Stimulated activated memory B cell treated with anti-CD40 and anti-IgM and Interleukin-4, amounts not matched to agents 10 μg/mL and 1 μg/mL and 100 μg/mL, for 72 hours (primary cell): ENCODE measurements at regions not wholly inside any gene's neighbourhood (a gene's known extent, or its start where the extent isn't known, plus 50 kb on each side); places are given as distances from the start of the nearest gene placed in this dataset.
"Not testable (repeated sequence)": the region's sequence is repeated elsewhere in the genome, so short reads cannot be mapped to it uniquely, and the experiment has no call there.

ENCODE experiments used
- ATAC-seq: fragments of 150-1000 bp; cut with Tn5 transposase; 2 replicates; pipeline ENCODE4 v1.10.0; 2021
- H3K27ac Mint-ChIP-seq: one replicate; pipeline ENCODE4 v1.8.0; 2022; ENCODE audit warnings: mild to moderate bottlenecking, mixed read lengths
- H3K27me3 Mint-ChIP-seq: one replicate; pipeline ENCODE4 v1.8.0; 2022; ENCODE audit warnings: mixed read lengths
- H3K36me3 Mint-ChIP-seq: one replicate; pipeline ENCODE4 v1.8.0; 2022; ENCODE audit warnings: mixed read lengths
- H3K4me1 Mint-ChIP-seq: one replicate; pipeline ENCODE4 v1.8.0; 2022; ENCODE audit warnings: mixed read lengths
- H3K4me3 Mint-ChIP-seq: one replicate; pipeline ENCODE4 v1.8.0; 2022; ENCODE audit warnings: mild to moderate bottlenecking, moderate library complexity, mixed read lengths
- H3K9me3 Mint-ChIP-seq: one replicate; pipeline ENCODE4 v1.8.0; 2022; ENCODE audit warnings: mixed read lengths

DNA sequence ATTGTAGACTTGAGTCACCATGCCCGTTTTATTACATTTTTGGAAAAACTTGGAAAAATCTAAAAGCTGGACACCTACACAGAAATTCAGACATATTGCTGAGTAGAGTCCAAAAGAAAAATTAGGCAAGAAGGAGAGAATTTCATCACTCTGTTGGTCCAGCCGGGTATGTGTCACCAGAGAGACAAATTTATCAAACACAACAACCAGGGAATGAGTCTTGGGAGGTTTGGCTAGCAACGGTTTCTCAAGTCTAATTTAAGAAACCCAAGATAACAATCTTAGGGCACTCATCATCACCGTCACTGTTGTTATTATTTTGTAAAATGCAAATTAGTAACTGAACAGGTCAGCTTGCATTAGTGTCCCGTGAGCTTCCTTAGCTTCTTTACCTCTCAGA lies 197.5 kb upstream of the C2CD4B start:
- Mint-ChIP-seq H3K27ac (no peak overlapping the region), H3K4me1 (no peaks in the 10 kb centered on the region), H3K27me3 (peaks cover 64% of the 10 kb centered on the region), H3K4me3 (no peak overlapping the region), H3K9me3 (no peaks in the 10 kb centered on the region), H3K36me3 (no peaks in the 10 kb centered on the region)
- no peak for ATAC-seq

DNA sequence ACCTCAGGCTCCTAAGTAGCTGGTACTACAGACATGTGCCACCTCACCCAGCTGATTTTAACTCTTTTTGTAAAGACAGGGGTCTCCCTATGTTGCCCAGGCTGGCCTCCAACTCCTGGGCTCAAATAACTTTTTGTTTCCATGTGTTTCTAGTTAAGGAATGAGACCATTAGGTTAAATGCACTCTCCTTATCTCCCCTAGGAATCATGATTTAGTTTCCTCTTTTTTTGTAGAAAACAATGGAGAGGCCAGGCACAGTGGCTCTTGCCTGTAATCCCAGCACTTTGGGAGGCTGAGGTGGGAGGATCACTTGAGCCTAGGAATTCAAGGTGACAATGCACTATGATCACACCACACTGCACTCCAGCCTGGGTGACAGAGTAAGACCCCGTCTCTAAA lies 198.8 kb upstream of the C2CD4B start:
- Mint-ChIP-seq H3K4me3 (no peak overlapping the region), H3K4me1 (no peaks in the 10 kb centered on the region), H3K27ac (no peak overlapping the region), H3K27me3 (peaks cover 62% of the 10 kb centered on the region), H3K36me3 (no peaks in the 10 kb centered on the region), H3K9me3 (no peaks in the 10 kb centered on the region)
- no peak for ATAC-seq

DNA sequence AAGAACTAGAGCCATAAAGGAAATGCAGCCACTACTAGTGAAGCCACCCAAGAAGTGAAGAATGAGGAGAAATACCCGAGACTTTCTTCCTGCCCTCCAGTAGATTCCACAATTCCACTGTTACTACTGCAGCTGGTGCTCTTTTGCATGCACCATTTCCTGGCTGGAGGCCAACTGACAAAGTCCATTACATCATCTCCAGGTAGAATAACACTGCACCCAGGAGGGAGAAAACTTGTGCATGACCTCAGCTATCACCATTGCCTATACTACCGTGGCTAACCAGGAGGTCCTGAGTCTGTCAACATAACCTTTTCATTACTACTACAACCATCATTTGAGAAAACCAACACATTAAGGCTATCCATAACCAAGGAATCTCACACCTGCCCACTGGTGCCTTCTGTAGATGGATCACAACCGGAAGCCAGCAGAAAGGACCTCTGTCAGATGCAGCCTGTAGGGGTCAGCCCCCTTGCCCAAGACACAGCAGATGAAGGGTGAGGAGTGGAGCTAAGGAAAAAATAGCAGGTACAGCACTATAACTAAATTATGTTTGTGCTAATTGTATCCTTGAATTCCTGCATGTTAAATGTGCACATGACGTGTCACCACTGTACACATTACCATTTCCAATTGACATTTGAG lies 200.8 kb upstream of the C2CD4B start:
- Mint-ChIP-seq H3K36me3 (no peaks in the 10 kb centered on the region), H3K4me3 (no peak overlapping the region), H3K27ac (no peak overlapping the region), H3K9me3 (no peaks in the 10 kb centered on the region), H3K27me3 (peaks cover 42% of the 10 kb centered on the region), H3K4me1 (no peaks in the 10 kb centered on the region)
- ATAC-seq = no peak

DNA sequence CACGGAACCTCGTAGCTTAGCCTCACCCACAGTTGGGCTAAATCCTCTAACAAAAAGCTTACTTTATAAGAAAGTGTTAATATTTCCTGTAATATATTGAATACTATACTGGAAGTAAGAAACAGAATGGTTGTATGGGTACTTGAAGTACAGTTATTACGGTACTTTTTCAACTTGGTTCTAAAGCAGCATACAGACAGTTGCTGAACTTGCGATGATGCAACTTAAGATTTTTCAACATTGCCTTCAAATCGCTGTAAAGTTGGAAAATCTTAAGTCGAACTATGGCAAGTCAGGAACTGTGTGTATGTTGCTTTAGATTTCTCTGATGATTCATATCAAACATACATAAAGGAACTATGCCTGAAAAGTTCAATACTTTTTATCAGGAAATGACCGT lies 204.4 kb upstream of the C2CD4B start:
- Mint-ChIP-seq H3K27me3 (peaks cover 30% of the 10 kb centered on the region), H3K4me3 (no peak overlapping the region), H3K36me3 (no peaks in the 10 kb centered on the region), H3K27ac (no peak overlapping the region), H3K9me3 (no peaks in the 10 kb centered on the region), H3K4me1 (no peaks in the 10 kb centered on the region)
- no peak for ATAC-seq

DNA sequence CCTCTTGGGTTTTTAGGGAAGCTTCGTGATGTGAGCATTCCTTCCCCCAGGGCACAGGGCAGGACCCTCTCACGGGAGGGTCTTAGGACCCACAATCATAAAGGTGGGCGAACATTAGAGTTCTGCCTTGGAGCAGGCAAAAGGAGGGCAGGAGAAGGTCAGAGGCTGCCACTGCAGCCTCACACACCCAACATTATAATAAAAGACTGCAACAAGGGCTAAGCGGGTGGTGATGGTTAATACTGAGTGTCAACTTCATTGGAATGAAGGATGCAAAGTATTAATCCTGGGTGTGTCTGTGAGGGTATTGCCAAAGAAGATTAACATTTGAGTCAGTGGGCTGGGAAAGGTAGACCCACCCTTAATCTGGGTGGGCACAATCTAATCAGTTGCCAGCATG lies 206.6 kb upstream of the C2CD4B start:
- H3K4me3 Mint-ChIP-seq, H3K36me3 Mint-ChIP-seq, ATAC-seq, H3K9me3 Mint-ChIP-seq, H3K4me1 Mint-ChIP-seq, H3K27ac Mint-ChIP-seq: not testable (repeated sequence)
- peaks cover 19% of the 10 kb centered on the region for H3K27me3 Mint-ChIP-seq

DNA sequence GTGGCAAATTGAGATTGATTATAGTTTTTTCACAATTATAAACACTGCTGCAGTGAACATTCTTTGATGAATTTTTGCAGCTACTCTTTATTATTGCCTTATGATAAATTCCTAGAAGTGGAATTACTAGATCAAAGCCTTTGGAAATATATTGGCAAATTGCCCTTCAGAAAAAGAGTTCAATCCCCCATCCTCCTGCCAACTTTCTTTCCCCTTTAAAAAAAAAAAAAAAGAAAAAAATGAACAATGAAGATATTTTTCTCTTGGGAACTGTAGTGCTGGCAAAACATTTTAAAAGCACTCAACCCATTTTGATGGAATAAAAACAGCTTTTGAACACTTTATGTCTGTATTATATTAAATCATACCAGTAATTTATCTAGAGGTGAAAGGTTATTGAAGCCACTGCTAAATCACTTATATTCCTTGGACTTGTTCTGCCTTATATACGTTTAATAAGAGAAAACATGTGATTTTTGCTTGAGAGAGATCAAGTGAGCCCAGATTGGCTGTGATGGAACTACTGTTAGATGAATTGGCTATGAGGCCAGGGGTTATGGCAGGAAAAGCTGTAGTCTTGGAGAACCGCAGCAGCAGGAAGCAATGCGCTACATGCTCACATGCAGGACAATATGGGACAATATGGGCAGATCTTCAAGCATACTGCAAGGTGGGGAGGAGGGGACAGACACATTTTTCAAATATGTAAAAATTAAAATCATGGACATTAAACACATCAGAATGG lies 212.8 kb upstream of the C2CD4B start:
- no peaks in the 10 kb centered on the region for H3K4me1 Mint-ChIP-seq
- no peaks in the 10 kb centered on the region for H3K36me3 Mint-ChIP-seq
- no peak overlapping the region for H3K27ac Mint-ChIP-seq
- ATAC-seq = no peak
- peaks cover 36% of the 10 kb centered on the region for H3K27me3 Mint-ChIP-seq
- H3K4me3 Mint-ChIP-seq = no peak overlapping the region
- H3K9me3 Mint-ChIP-seq = no peaks in the 10 kb centered on the region

DNA sequence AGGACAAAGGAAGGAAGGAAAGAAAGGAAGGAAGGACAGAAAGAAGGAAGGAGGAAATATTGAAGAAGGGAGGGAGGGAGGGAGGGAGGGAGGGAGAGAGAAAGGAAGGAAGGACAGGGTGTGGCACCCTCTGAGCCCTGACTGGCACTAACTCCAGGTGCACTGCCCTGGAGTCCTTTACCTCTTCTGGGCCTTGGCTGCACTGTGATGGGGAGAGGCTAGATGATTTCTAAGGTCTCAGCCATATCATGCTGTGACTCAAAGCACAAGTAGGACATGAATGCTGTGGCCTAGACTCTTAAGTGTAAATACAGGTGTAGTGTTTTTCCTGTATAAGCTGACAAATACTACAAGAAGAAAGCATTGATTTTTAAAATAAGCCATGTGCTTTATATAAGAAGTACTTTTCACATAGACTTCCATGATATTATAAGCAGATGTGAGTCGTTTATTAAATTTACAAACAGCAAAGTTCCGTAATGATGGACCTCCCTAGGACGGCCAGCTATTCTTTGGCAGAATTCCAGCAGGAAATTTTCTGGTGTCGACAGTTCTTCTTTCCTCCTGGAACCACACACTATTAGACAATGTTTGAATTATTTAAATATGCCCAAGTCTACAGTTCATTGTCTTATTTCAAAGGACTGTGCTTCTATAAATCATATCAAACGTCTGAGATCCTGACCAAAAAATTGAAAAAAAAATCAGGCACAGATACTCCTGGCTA lies 213.8 kb upstream of the C2CD4B start:
- H3K4me1 Mint-ChIP-seq = no peaks in the 10 kb centered on the region
- no peak overlapping the region for H3K27ac Mint-ChIP-seq
- H3K4me3 Mint-ChIP-seq = no peak overlapping the region
- no peaks in the 10 kb centered on the region for H3K36me3 Mint-ChIP-seq
- no peaks in the 10 kb centered on the region for H3K9me3 Mint-ChIP-seq
- peaks cover 33% of the 10 kb centered on the region for H3K27me3 Mint-ChIP-seq
- no peak for ATAC-seq

DNA sequence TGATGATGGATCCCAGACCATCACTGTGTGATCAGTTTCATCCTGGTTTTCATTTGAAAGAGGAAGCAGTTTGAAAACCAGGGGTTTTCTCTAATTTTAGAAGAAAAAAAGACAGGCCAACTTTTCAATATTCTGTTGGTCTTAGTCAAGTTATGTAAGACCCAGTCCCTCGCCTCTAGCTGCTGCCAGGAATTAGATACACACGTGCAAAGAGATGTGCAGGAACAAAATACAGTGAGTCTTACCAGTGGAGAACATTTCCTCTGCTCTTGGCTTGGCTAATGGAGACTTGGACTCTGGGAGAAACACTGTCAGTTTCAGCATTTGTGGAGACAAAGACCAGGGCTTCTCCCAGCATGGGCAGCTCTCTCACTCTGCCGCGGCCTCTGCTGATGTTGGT lies 214.9 kb upstream of the C2CD4B start:
- Mint-ChIP-seq H3K4me1 (no peaks in the 10 kb centered on the region), H3K9me3 (no peaks in the 10 kb centered on the region), H3K27ac (no peak overlapping the region), H3K36me3 (no peaks in the 10 kb centered on the region), H3K4me3 (no peak overlapping the region), H3K27me3 (peaks cover 33% of the 10 kb centered on the region)
- no peak for ATAC-seq

DNA sequence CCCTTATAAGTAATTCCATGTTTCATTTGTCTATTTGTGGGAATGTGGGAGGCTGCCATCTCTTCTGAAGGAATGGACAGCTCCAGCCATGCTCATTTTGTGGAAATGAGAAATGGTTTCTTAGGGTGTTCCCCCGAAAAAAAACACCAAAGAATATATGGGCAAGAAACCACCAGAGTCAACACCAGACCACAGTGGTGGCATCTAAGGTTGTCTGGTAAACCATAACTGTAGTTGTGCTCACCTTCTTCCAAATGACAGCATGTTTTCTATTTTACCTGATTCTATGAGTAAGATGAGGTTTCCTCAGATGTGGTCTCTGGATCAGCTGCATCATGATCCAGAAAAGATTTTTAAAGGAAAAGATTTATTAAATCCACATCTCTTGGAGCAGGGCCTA lies 217.0 kb upstream of the C2CD4B start:
- Mint-ChIP-seq H3K9me3 (no peaks in the 10 kb centered on the region), H3K4me3 (no peak overlapping the region), H3K36me3 (no peaks in the 10 kb centered on the region), H3K27me3 (peaks cover 33% of the 10 kb centered on the region), H3K4me1 (no peaks in the 10 kb centered on the region), H3K27ac (no peak overlapping the region)
- no peak for ATAC-seq

DNA sequence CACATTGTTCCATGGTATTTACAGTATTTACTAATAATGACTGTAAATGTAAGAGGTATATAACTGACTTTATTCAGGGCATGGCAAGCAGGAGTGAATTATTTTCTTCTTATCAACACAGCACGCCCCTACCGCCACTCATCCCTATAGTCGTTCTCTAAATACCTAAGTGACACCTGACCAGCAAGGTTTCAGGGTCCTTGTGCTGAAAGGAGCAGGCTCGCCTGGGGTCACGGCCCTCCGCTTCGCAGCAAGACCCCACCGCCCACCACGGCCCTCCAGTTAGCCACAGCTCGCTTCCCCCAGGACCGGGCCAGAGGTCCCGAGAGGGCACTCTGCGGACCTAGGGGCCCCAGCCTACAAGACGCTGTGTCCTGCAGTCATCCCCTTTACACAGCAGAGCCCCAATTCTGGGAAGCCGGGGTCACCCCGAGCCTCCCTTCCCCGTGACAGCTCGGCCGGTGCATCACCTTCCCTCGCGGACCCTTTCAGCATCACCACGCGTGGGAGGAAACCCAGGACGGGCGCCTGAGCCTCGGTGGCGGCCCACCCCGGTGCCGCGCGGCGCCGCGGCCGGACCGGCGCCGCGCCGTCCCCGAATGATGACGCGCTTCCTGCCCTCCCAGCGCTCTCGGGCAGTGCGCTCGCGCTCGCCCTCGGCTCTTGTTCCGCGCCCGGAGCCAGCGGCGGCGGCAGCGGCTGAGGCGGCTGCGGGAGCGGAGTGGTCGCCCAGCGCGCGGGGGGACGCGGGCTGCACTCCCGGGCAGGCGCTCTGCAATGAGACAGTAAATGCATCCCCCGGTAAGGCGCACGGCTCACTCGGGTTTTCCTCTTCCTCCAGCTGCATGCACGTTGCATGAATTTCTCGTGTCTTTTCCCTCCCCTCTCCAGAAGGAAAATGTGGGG lies 225.1 kb upstream of the C2CD4B start, which contains the start of gene TLN2:
Gene TLN2 (plus strand): TSS at position 666 of the 906 bp plus-strand sequence.
- H3K27ac Mint-ChIP-seq = peak within 1 kb of the TSS; percentile 84
- peak; percentile 94 for ATAC-seq
- no peaks in the 10 kb centered on the region for H3K36me3 Mint-ChIP-seq
- peak within 1 kb of the TSS; percentile 93 for H3K4me3 Mint-ChIP-seq
- H3K27me3 Mint-ChIP-seq = peaks cover 29% of the 10 kb centered on the region
- no peaks in the 10 kb centered on the region for H3K9me3 Mint-ChIP-seq
- H3K4me1 Mint-ChIP-seq = peaks cover 21% of the 10 kb centered on the region

DNA sequence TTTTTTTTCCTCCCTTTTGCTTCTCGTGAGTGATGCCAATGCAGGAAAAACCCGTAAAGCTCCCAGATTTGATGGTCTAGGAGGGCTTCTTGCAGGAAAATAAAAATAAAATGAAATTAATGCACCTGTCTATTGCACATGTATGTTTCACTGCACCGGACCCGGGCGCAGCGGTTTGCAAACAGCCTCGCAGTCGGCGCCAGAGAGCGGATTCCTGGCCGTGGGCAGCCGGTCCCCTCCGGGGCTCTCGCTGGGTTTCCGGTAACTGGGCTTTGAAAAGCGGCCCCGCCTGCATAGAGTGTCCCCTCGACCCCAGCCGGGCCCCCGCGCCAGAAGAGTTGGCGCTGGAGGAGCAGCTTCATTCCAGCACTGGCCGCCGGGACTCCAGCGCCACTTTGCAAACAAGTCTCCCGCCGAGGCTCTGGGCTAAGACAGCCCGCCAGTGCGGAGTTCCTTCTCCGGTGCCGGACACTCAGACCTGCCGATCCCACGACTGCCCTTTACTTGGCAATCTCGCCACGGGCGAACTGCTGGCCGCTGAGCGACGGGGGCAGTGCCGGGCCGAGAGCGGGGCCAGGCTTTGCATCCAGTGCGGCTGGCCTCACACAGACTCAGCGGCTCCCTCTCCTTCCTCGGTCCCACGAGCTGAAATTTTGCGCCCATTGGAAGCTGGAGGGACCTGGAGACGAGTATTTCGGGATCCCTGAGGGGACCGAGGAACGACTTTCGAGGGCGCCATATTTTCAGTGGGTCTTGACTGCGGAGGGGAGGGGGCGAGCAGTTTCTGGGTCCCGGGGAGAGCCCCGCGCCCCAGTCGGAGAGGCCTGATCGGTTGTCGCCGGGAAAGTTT lies 225.9 kb upstream of the C2CD4B start:
- Mint-ChIP-seq H3K4me1 (peaks cover 21% of the 10 kb centered on the region), H3K27me3 (peaks cover 29% of the 10 kb centered on the region), H3K36me3 (no peaks in the 10 kb centered on the region), H3K4me3 (peak overlapping the region; percentile 93), H3K9me3 (no peaks in the 10 kb centered on the region), H3K27ac (peak overlapping the region; percentile 84)
- peak; percentile 48 for ATAC-seq

DNA sequence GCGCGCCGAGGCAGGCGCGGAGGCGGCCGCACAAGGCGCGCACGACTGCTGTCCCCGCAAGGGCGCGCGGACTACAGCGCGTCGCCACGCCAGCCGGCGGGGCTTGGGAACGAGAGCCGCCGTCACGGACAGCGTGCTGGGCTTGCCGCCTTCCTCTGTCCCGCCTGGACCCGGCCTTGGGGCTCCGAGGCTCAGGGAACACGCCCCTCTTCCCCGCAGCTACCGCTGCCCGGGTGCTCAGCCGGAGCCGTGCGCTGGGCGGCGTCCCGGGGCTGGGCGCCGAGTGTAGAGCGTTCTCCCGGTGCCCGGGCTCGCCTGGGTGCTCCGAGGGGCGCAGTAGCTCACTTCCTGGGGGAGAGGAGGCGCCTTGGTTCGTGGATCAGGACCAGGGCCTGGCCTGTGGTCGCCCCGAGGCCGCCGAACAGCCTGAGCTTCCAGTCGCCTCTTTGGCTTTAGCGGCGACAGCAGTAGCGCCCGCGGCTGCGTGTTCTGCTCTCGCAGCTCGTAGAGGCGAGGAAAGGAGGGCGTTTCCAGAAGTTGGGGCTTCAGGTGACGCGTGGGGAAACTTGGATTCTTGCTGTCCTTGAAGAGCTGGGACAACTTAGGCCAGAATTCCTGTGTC lies 226.7 kb upstream of the C2CD4B start:
- Mint-ChIP-seq H3K36me3 (no peaks in the 10 kb centered on the region), H3K9me3 (no peaks in the 10 kb centered on the region), H3K4me1 (peaks cover 21% of the 10 kb centered on the region), H3K4me3 (peak overlapping the region; percentile 93), H3K27ac (no peak overlapping the region), H3K27me3 (peaks cover 29% of the 10 kb centered on the region)
- peak; percentile 32 for ATAC-seq

DNA sequence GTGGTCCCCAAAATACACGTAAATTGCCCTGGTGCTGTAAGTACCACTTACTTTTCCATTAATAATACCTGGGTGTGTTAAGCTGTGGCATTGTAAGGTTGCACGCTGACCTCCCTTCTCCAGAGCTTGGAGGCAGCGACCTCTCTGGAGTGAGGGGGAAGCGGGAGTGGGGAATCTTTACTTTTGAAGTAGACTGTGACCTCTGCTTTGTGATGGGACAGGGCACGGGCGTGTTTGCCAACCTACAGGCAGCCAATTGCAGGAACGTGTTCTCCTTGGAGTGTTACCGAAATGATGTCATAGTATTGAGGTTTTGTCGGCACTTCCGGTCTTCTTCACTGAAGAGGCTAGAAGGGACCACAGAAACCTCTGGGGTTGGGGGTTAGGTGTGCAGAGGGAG lies 227.3 kb upstream of the C2CD4B start:
- H3K4me3 Mint-ChIP-seq = peak overlapping the region; percentile 93
- H3K36me3 Mint-ChIP-seq = no peaks in the 10 kb centered on the region
- ATAC-seq = no peak
- no peaks in the 10 kb centered on the region for H3K9me3 Mint-ChIP-seq
- H3K4me1 Mint-ChIP-seq = peaks cover 21% of the 10 kb centered on the region
- peaks cover 29% of the 10 kb centered on the region for H3K27me3 Mint-ChIP-seq
- H3K27ac Mint-ChIP-seq = no peak overlapping the region

DNA sequence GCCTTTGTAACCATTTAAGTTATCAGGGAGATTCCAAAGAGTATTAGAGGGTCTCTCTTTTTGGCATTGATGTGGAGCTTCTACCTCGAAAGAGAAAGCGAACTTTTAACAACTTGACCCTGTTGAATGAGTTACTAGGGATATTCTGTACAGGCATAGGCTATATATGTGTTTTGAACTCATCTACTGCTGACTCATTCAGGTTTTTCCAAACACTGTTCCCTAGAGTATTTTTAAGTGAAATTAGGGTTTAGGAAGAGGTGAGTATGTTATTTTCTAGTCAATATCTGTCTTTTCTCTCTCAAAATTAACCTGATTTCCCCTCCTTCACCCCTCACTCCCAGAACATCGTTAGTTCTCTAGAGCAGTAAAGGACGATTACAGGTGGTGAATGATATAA lies 228.1 kb upstream of the C2CD4B start:
- no peaks in the 10 kb centered on the region for H3K36me3 Mint-ChIP-seq
- peaks cover 1% of the 10 kb centered on the region for H3K9me3 Mint-ChIP-seq
- peaks cover 29% of the 10 kb centered on the region for H3K27me3 Mint-ChIP-seq
- H3K4me1 Mint-ChIP-seq = peaks cover 21% of the 10 kb centered on the region
- ATAC-seq = no peak
- no peak overlapping the region for H3K27ac Mint-ChIP-seq
- no peak overlapping the region for H3K4me3 Mint-ChIP-seq
